Kidney (tissue), 13 donors: ENCODE measurements at regions not wholly inside any gene's neighbourhood (a gene's known extent, or its start where the extent isn't known, plus 50 kb on each side); places are given as distances from the start of the nearest gene placed in this dataset.
"Not testable (repeated sequence)": the region's sequence is repeated elsewhere in the genome, so short reads cannot be mapped to it uniquely, and the experiment has no call there.

Source experiments
- DNase-seq, 5 donors: peaks; one replicate each; pipeline ENCODE4 v3.0.0-alpha.2; 2013 to 2020
- FAIRE-seq: peaks from 2 replicates; lab custom pipeline; 2012; peaks lifted over from hg19 to GRCh38; lab: Jason Lieb, UNC
- H3K27ac ChIP-seq, 2 donors: one replicate each; pipeline ENCODE4 v1.7.0; 2013; ENCODE audit warnings: low read depth in 2 of 2, low read length in 2 of 2, inconsistent platforms in 1 of 2
- H3K27me3 ChIP-seq: one replicate; pipeline ENCODE4 v1.7.1; 2013; ENCODE audit warnings: low read length, inconsistent platforms; ENCODE audit not compliant: control insufficient read depth, insufficient read depth
- H3K36me3 ChIP-seq, 3 donors: one replicate each; pipeline versions ENCODE4 v1.7.0 to v1.7.1; 2013; ENCODE audit warnings: low read length in 3 of 3, control low read depth in 1 of 3, inconsistent platforms in 1 of 3; ENCODE audit not compliant: insufficient read depth in 3 of 3, control insufficient read depth in 2 of 3
- H3K4me1 ChIP-seq, 3 donors: one replicate each; pipeline versions ENCODE4 v1.7.0 to v1.7.1; 2013; ENCODE audit warnings: low read length in 3 of 3, inconsistent platforms in 1 of 3, low read depth in 1 of 3; ENCODE audit not compliant: control insufficient read depth in 2 of 3, insufficient read depth in 2 of 3
- H3K4me3 ChIP-seq, 3 donors: one replicate each; pipeline versions ENCODE4 v1.7.0 to v1.8.1; 2013; ENCODE audit warnings: low read length in 3 of 3, control low read depth in 1 of 3, inconsistent platforms in 1 of 3
- H3K9ac ChIP-seq, 3 donors: one replicate each; pipeline versions ENCODE4 v1.7.0 to v1.7.1; 2013; ENCODE audit warnings: low read length in 3 of 3, control low read depth in 1 of 3, inconsistent platforms in 1 of 3
- H3K9me3 ChIP-seq, 3 donors: one replicate each; pipeline versions ENCODE4 v1.7.0 to v1.7.1; 2013; ENCODE audit warnings: low read length in 3 of 3, control low read depth in 1 of 3, inconsistent platforms in 1 of 3; ENCODE audit not compliant: control insufficient read depth in 2 of 3, insufficient read depth in 1 of 3
- intact Hi-C: fragments of 100-400 bp; cut with DNase I; formaldehyde crosslinking; loops from one replicate; pipeline ENCODE4 v1.11.1; 2022
- TF ChIP-seq, protein P1 (sequence below): IDR thresholded peaks from 3 replicates; pipeline ENCODE4 v1.5.1; 2012; ENCODE audit warnings: mild to moderate bottlenecking, moderate library complexity, borderline replicate concordance; ENCODE audit not compliant: insufficient read depth; ENCODE audit errors: extremely low read depth
- donor health status: control.
- donor health status: control.
- donor health status: control.
- donor health status: control.
- donor health status: control.
- donor health status: DM: yes; HTN: yes; CAD: no.
- donor health status: Normal renal cell carcinoma (clear cell type).

DNA sequence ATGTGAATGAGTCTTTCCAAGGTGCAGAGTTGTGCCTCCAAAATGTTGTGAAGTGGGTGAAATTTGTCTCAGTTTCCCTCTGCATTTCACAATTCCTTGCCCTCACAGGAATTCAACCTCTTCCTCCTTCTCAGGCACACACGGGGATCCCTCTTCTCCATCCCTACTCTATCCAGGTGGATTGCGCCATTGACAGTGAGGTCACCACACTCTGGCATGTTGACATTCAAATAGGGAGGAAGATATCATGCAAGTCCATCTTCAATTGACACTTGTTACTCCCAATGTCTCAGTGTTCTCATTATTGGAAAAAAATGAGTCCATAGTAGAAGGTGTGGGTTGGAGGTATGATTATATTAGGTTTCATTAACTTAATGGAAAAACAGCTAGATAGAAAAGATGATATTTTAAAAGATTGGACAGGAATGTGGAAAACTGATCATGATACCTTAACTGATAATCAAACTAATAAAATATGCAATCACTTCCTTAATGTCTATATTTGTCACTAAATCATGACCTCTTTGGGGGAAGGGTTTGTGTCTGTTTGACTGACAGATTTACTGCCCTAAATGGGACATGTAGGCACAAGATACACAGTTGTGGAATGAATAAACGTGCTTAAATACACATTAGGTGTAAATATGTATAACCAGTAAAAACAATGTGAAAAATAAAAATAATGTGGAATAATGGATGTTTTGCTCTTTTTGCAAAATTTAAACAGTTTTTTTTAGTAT, 213.8 kb upstream of the SLC8A1 start:
- Histone ChIP-seq H3K27me3 (no peaks in the 10 kb centered on the region), H3K36me3 (no peaks in the 10 kb centered on the region), H3K4me1 (no peaks in the 10 kb centered on the region), H3K9me3 (no peaks in the 10 kb centered on the region), H3K9ac (no peak overlapping the region), H3K4me3 (no peak overlapping the region), H3K27ac (no peak overlapping the region)
- TF ChIP-seq, protein P1, sequence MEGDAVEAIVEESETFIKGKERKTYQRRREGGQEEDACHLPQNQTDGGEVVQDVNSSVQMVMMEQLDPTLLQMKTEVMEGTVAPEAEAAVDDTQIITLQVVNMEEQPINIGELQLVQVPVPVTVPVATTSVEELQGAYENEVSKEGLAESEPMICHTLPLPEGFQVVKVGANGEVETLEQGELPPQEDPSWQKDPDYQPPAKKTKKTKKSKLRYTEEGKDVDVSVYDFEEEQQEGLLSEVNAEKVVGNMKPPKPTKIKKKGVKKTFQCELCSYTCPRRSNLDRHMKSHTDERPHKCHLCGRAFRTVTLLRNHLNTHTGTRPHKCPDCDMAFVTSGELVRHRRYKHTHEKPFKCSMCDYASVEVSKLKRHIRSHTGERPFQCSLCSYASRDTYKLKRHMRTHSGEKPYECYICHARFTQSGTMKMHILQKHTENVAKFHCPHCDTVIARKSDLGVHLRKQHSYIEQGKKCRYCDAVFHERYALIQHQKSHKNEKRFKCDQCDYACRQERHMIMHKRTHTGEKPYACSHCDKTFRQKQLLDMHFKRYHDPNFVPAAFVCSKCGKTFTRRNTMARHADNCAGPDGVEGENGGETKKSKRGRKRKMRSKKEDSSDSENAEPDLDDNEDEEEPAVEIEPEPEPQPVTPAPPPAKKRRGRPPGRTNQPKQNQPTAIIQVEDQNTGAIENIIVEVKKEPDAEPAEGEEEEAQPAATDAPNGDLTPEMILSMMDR: no peak
- FAIRE-seq (no peak), DNase-seq (no peak)
- intact Hi-C loops: no loop called here

DNA sequence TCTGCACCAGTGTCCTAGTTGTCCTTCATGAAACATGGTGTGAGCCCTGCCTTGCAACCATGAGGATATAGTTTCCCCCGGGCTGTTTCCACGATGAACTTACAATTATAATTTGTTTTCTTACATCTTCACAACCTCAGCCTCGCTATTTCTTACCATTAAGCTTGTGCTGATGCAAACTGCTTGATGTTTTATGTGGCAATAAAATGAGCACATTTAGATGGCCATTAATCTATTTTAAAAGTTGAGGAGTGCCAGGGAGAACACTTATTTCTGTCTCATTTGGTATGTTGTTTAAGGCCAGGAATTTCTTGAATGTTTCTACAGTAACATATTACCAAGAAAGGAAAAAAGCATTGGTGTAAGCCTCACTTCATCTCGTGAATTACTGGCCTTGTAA, 214.5 kb upstream of the SLC8A1 start:
- H3K9me3 ChIP-seq: no peaks in the 10 kb centered on the region
- H3K27ac ChIP-seq: no peak overlapping the region
- no peaks in the 10 kb centered on the region for H3K36me3 ChIP-seq
- no peaks in the 10 kb centered on the region for H3K27me3 ChIP-seq
- FAIRE-seq (no peak), DNase-seq (peak in 3 of 5 donors; percentile 56 to 92 (median 88))
- TF ChIP-seq, protein P1: no peak
- H3K4me1 ChIP-seq: no peaks in the 10 kb centered on the region
- intact Hi-C loops: no loop called here
- H3K9ac ChIP-seq: no peak overlapping the region
- H3K4me3 ChIP-seq: no peak overlapping the region

DNA sequence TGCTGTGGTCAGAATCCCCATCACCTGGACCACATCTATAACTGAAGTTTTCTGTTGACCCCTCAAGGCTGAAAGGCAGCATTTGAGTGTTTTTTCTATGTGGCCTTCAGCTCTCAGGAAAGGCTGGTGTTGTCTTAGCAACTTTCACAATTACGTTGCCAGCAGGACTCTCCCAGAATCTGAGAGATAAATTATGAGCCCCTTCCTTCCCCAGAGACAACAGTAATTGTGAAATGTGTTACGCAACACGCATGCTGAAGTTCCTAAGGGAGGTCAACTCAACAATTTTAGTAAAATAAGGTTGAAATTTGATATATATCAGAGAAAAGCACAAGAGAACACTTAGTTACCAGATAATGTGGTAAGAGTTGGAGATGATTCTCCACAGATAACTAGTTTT, 216.5 kb upstream of the SLC8A1 start:
- intact Hi-C loops: no loop called here
- H3K4me3 ChIP-seq: no peak overlapping the region
- peak in 2 of 5 donors; percentile 25 to 43 for DNase-seq
- no peaks in the 10 kb centered on the region for H3K36me3 ChIP-seq
- H3K27ac ChIP-seq: peak overlapping the region in 1 of 2 donors; percentile 27
- no peak for FAIRE-seq
- no peaks in the 10 kb centered on the region for H3K4me1 ChIP-seq
- no peaks in the 10 kb centered on the region for H3K9me3 ChIP-seq
- no peak overlapping the region for H3K9ac ChIP-seq
- TF ChIP-seq, protein P1: no peak
- H3K27me3 ChIP-seq: no peaks in the 10 kb centered on the region

DNA sequence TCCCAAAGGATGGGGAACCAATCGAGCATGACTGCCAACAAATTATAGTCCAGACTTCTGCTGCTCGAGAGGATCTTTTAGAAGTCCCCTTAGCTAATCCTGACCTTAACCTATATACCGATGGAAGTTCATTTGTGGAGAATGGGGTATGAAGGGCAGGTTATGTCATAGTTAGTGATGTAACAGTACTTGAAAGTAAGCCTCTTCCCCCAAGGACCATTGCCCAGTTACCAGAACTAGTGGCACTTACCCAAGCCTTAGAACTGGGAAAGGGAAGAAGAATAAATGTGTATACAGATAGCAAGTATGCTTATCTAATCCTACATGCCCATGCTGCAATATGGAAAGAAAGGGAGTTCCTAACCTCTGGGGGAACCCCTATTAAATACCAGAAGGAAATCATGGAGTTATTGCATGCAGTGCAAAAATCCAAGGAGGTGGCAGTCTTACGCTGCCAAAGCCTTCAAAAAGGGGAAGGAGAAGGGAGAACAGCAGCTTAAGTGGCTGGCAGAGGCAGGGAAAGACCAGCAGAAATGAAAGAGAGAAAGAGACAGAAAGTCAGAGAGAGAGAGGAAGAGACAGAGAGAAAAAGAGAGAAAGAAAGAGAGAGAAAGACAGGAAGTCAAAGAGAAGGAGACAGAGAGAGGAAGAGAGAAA, 224.4 kb upstream of the SLC8A1 start:
- H3K9me3 ChIP-seq, H3K9ac ChIP-seq, H3K4me3 ChIP-seq, H3K27me3 ChIP-seq, H3K27ac ChIP-seq, FAIRE-seq, H3K36me3 ChIP-seq, H3K4me1 ChIP-seq, intact Hi-C loops, DNase-seq: not testable (repeated sequence)
